HCT116 (cell line): ENCODE measurements at regions not wholly inside any gene's neighbourhood (a gene's known extent, or its start where the extent isn't known, plus 50 kb on each side); places are given as distances from the start of the nearest gene placed in this dataset.

ENCODE experiments used
- ATAC-seq: fragments of 200-7000 bp; cut with Tn5 transposase; 2 replicates; pipeline ENCODE4 v1.9.1; 2020; ENCODE audit warnings: mild to moderate bottlenecking, moderate library complexity
- BruUV-seq: library from RNA; stranded (reverse); fragments of 400-500 nt; replicated peaks from 2 replicates; lab custom pipeline; 2021; lab: Mats Ljungman, UMichigan
- CTCF ChIA-PET: fragments of 300-600 bp; sonication (Branson Sonifier 250); formaldehyde crosslinking; loops from one replicate; lab custom pipeline; 2021; ENCODE audit warnings: antibody characterized with exemption; lab: Charles Lee
- POLR2A ChIA-PET: fragments of 300-600, 350-600 bp; sonication (Branson Sonifier 250); formaldehyde crosslinking; loops from one replicate; lab custom pipeline; 2021; ENCODE audit warnings: antibody characterized with exemption; lab: Charles Lee
- RAD21 ChIA-PET, 2 experiments: fragments of 300-600 bp; sonication (Branson Sonifier 250); formaldehyde crosslinking; loops; one replicate each; lab custom pipeline; 2023; ENCODE audit warnings: low total read pairs in 2 of 2; ENCODE audit not compliant: uncharacterized antibody in 2 of 2, unreplicated experiment in 2 of 2, low non-redundant PET in 1 of 2; lab: Charles Lee
- DNase-seq: peaks from one replicate; pipeline ENCODE4 v3.0.0-alpha.2; 2010; ENCODE audit warnings: low read depth, low spot score
- H2AFZ ChIP-seq: fragments of 200-600 bp; shearing (Covaris generic), sonication (generic); 2 replicates; pipeline ENCODE4 v1.6.1; 2017; ENCODE audit warnings: low read depth, mixed run types, mixed read lengths, antibody characterized with exemption, low read length; ENCODE audit not compliant: poor library complexity, severe bottlenecking
- H3K27ac ChIP-seq: 2 replicates; pipeline ENCODE4 v1.5.1; 2012; ENCODE audit warnings: low read depth, low read length
- H3K27me3 ChIP-seq: fragments of 200-600 bp; sonication (generic); 2 replicates; pipeline ENCODE4 v1.6.1; 2016; ENCODE audit warnings: mixed run types, low read length, mixed read lengths; ENCODE audit not compliant: insufficient read depth
- H3K36me3 ChIP-seq, 2 experiments: fragments of 200-500 bp in 1 of 2; fragments of 200-600 bp in 1 of 2; sonication (Bioruptor generic) in 1 of 2; sonication (generic) in 1 of 2; 2 replicates each; pipeline versions ENCODE4 v1.5.1 to v1.6.1; 2014 to 2016; ENCODE audit warnings: low read length in 2 of 2, inconsistent platforms in 1 of 2, mixed read lengths in 1 of 2, mixed run types in 1 of 2; ENCODE audit not compliant: insufficient read depth in 2 of 2, control insufficient read depth in 1 of 2
- H3K4me1 ChIP-seq, 2 experiments: fragments of 200-600 bp in 1 of 2; sonication (generic) in 1 of 2; 2 replicates each; pipeline versions ENCODE4 v1.5.1 to v1.6.1; 2012 to 2017; ENCODE audit warnings: low read length in 2 of 2, inconsistent platforms in 1 of 2, mild to moderate bottlenecking in 1 of 2, mixed read lengths in 1 of 2, mixed run types in 1 of 2, moderate library complexity in 1 of 2; ENCODE audit not compliant: insufficient read depth in 2 of 2, control insufficient read depth in 1 of 2
- H3K4me2 ChIP-seq: fragments of 200-600 bp; sonication (generic); 2 replicates; pipeline ENCODE4 v1.6.1; 2017; ENCODE audit warnings: mixed run types, low read length, mixed read lengths
- H3K4me3 ChIP-seq, 2 experiments: fragments of 200-600 bp in 1 of 2; sonication (generic) in 1 of 2; replicated peaks in 1 of 2; 2 replicates each; pipeline ENCODE4 v1.5.1; 2011 to 2016; ENCODE audit warnings: low read length in 2 of 2, control low read depth in 1 of 2, low read depth in 1 of 2, mild to moderate bottlenecking in 1 of 2, mixed read lengths in 1 of 2, mixed run types in 1 of 2
- H3K79me2 ChIP-seq: fragments of 200-600 bp; sonication (generic); 2 replicates; pipeline ENCODE4 v1.6.1; 2017; ENCODE audit warnings: mild to moderate bottlenecking, mixed run types, low read length, moderate library complexity, mixed read lengths; ENCODE audit not compliant: insufficient read depth
- H3K9ac ChIP-seq: fragments of 200-600 bp; sonication (generic); 2 replicates; pipeline ENCODE4 v1.6.1; 2016; ENCODE audit warnings: low read length, mixed read lengths
- H3K9me2 ChIP-seq: fragments of 200-600 bp; sonication (generic), shearing (Covaris generic); 2 replicates; pipeline ENCODE4 v1.6.1; 2017; ENCODE audit warnings: mixed run types, mild to moderate bottlenecking, moderate library complexity; ENCODE audit not compliant: insufficient read depth
- H3K9me3 ChIP-seq, 2 experiments: fragments of 200-500 bp in 1 of 2; fragments of 200-600 bp in 1 of 2; sonication (Bioruptor generic) in 1 of 2; sonication (generic) in 1 of 2; 2 replicates each; pipeline ENCODE4 v1.6.1; 2014 to 2017; ENCODE audit warnings: low read length in 2 of 2, mixed read lengths in 2 of 2, inconsistent platforms in 1 of 2, low read depth in 1 of 2, mild to moderate bottlenecking in 1 of 2, mixed run types in 1 of 2, moderate library complexity in 1 of 2; ENCODE audit not compliant: control insufficient read depth in 1 of 2, insufficient read depth in 1 of 2
- H4K20me1 ChIP-seq: fragments of 200-600 bp; sonication (generic), shearing (Covaris generic); 2 replicates; pipeline ENCODE4 v1.6.1; 2017; ENCODE audit warnings: mixed run types, mild to moderate bottlenecking, moderate library complexity; ENCODE audit not compliant: insufficient read depth
- EGR1 ChIP-seq: IDR thresholded peaks from 2 replicates; pipeline ENCODE4 v1.6.1; 2012; ENCODE audit warnings: low read depth
- ELF1 ChIP-seq: IDR thresholded peaks from 2 replicates; pipeline ENCODE4 v1.6.1; 2012; ENCODE audit warnings: low read depth, borderline replicate concordance
- EZH2 ChIP-seq: fragments of 200-600 bp; sonication (generic); IDR thresholded peaks from 2 replicates; pipeline ENCODE4 v1.6.1; 2017; ENCODE audit warnings: antibody characterized with exemption, mixed run types
- FOSL1 ChIP-seq: IDR thresholded peaks from 2 replicates; pipeline ENCODE4 v1.6.1; 2012; ENCODE audit warnings: low read depth
- RAD21 ChIP-seq: IDR thresholded peaks from 2 replicates; pipeline ENCODE4 v1.6.1; 2012; ENCODE audit warnings: low read depth, mild to moderate bottlenecking
- SP1 ChIP-seq: IDR thresholded peaks from 2 replicates; pipeline ENCODE4 v1.6.1; 2012; ENCODE audit warnings: low read depth
- TCF7L2 ChIP-seq: IDR thresholded peaks from 2 replicates; pipeline ENCODE4 v1.7.0; 2011; ENCODE audit warnings: borderline replicate concordance, inconsistent platforms; ENCODE audit not compliant: insufficient read depth, insufficient read length; ENCODE audit errors: extremely low read depth
- YY1 ChIP-seq: IDR thresholded peaks from 2 replicates; pipeline ENCODE4 v1.6.1; 2011; ENCODE audit warnings: low read length, low read depth, moderate library complexity, mild to moderate bottlenecking; ENCODE audit not compliant: insufficient replicate concordance; ENCODE audit errors: extremely low read depth
- ZFX ChIP-seq: fragments of 450-650 bp; IDR thresholded peaks from 2 replicates; pipeline ENCODE4 v1.6.1; 2017
- intact Hi-C: fragments of 100-400 bp; cut with micrococcal nuclease; formaldehyde crosslinking; loops from 2 replicates; pipeline ENCODE4 v1.10.0; 2022
- TF ChIP-seq, protein P1 (sequence below): IDR thresholded peaks from 2 replicates; pipeline ENCODE4 v1.6.1; 2011; ENCODE audit warnings: mild to moderate bottlenecking, low read length, moderate library complexity; ENCODE audit not compliant: insufficient replicate concordance; ENCODE audit errors: extremely low read depth
- TF ChIP-seq, protein P2 (sequence below): IDR thresholded peaks from 2 replicates; pipeline ENCODE4 v1.6.1; 2012

DNA sequence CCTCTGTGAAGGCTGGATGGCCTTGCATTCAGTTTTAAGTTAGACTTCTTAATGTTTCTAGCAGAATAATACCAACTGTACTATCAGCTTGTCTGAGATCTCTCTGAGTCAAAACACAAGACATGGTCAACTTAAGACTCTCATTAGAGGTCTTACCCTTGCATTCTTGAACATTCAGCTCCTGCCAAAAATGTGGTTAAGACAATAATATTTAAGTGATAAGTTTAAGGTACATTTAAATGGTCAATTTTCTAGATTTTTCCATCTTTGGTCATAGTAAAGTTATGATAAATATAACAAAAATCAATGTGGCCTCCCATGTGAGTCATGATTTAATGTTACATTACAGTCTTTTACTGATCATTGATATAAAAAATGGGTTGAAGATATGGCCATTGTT is 75.0 kb downstream of the NR2F1 start:
- Histone ChIP-seq H3K4me2 (no peak overlapping the region), H2AFZ (no peak overlapping the region), H3K4me1 (no peaks in the 10 kb centered on the region), H4K20me1 (no peaks in the 10 kb centered on the region), H3K4me3 (no peak overlapping the region), H3K9ac (no peak overlapping the region), H3K79me2 (no peaks in the 10 kb centered on the region), H3K27me3 (no peaks in the 10 kb centered on the region), H3K36me3 (no peaks in the 10 kb centered on the region), H3K9me3 (no peaks in the 10 kb centered on the region), H3K9me2 (no peaks in the 10 kb centered on the region)
- POLR2A ChIA-PET = no interaction called here
- intact Hi-C loops = no loop called here
- no peak for ATAC-seq
- CTCF ChIA-PET = no interaction called here
- TF ChIP-seq, protein P1, sequence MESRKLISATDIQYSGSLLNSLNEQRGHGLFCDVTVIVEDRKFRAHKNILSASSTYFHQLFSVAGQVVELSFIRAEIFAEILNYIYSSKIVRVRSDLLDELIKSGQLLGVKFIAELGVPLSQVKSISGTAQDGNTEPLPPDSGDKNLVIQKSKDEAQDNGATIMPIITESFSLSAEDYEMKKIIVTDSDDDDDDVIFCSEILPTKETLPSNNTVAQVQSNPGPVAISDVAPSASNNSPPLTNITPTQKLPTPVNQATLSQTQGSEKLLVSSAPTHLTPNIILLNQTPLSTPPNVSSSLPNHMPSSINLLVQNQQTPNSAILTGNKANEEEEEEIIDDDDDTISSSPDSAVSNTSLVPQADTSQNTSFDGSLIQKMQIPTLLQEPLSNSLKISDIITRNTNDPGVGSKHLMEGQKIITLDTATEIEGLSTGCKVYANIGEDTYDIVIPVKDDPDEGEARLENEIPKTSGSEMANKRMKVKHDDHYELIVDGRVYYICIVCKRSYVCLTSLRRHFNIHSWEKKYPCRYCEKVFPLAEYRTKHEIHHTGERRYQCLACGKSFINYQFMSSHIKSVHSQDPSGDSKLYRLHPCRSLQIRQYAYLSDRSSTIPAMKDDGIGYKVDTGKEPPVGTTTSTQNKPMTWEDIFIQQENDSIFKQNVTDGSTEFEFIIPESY = no peak
- TF ChIP-seq TCF7L2 = no peak
- TF ChIP-seq, protein P2, sequence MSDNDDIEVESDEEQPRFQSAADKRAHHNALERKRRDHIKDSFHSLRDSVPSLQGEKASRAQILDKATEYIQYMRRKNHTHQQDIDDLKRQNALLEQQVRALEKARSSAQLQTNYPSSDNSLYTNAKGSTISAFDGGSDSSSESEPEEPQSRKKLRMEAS = no peak
- no peak for TF ChIP-seq ZFX
- TF ChIP-seq EZH2 = no peak
- TF ChIP-seq YY1 = no peak
- TF ChIP-seq FOSL1 = no peak
- no peak for TF ChIP-seq RAD21
- TF ChIP-seq EGR1 = no peak
- TF ChIP-seq SP1 = no peak
- no peak for TF ChIP-seq ELF1
- TF ChIP-seq, all 23 proteins: peak for 0
- RAD21 ChIA-PET = no interaction called here
- no peak for DNase-seq
- no peak overlapping the region for H3K27ac ChIP-seq
- no TSS peak for BruUV-seq
